RCC 7860 (cell line): ENCODE measurements at regions not wholly inside any gene's neighbourhood (a gene's known extent, or its start where the extent isn't known, plus 50 kb on each side); places are given as distances from the start of the nearest gene placed in this dataset.
"Not testable (repeated sequence)": the region's sequence is repeated elsewhere in the genome, so short reads cannot be mapped to it uniquely, and the experiment has no call there.

ENCODE experiments used
- DNase-seq: peaks from one replicate; pipeline ENCODE4 v3.0.0-alpha.2; 2015; ENCODE audit warnings: low spot score
- FAIRE-seq: peaks from 2 replicates; lab custom pipeline; 2012; peaks lifted over from hg19 to GRCh38; lab: Jason Lieb, UNC

DNA sequence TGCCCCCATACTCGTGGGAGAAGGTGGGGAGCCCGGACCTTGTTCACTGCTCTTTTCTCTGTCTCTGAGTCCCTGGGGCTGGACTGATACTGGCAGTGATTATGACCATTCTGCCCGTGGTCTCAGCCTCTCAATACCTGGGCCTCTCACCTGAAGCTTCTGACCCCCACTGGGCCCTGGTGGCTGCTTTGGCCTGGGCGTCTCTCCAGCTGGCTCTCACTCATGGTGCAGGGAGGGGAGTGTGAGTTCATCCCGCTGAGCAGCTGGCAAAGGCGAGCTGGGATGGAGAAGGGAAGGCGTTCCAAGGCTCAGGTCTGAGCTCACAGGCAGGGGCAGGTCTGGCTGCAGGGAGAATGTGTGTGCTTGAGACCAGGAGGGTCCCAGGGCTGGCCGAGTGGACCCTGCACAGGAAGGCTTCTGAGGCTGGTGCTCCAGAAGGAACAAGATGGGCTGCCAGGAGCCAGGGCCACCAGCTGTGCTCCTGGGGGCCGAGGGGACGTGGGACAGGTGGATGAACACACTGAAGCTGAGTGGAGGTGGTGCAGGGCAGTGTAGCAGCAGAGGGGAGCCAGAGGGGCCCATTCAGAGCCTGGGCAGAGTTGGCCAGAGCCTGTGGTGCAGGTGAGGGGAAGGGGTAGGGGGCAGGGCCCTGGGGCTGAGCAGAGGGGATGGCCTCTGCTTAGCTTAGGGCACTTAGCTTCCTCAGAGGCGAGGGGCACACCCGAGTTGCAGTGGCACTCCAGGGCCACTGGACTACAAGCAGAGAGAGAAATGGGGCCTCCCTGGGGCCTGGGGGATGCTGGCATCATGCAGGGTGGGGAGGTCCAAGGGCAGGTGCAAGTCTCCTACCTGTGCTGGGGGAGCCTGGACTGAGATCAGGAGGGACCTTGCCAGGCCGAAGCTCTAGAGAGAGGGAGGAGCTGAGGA lies 122.5 kb downstream of the TMEM121 start:
- FAIRE-seq, DNase-seq: not testable (repeated sequence)

GRCh38 chr14:105652317-105652716 lies 125.9 kb downstream of the TMEM121 start:
- not testable (repeated sequence) for DNase-seq, FAIRE-seq

DNA sequence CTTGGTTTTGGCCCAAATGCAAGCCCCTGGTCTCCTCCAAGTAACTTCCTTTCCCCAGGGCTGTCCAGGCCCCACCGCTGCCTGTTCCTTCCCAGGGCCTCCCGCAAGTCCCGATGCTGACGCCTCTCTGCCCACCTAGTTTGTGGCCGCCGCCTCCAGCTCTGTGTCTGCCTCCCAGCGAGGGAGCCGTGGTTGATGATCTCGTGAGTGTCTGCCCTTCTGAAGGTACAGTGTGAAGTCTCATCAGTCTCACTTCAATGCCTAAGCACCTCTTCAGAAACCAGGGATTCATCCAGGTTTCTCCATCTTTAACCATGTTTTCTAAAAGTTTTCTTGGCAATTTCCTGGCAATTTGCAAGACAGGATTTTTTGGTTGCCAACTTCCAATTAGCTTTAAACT lies 127.5 kb downstream of the TMEM121 start:
- FAIRE-seq, DNase-seq: not testable (repeated sequence)

GRCh38 chr14:105659255-105659654 lies 132.9 kb downstream of the TMEM121 start:
- not testable (repeated sequence) for DNase-seq, FAIRE-seq

GRCh38 chr14:105659935-105660527 lies 133.6 kb downstream of the TMEM121 start:
- DNase-seq, result no peak

DNA sequence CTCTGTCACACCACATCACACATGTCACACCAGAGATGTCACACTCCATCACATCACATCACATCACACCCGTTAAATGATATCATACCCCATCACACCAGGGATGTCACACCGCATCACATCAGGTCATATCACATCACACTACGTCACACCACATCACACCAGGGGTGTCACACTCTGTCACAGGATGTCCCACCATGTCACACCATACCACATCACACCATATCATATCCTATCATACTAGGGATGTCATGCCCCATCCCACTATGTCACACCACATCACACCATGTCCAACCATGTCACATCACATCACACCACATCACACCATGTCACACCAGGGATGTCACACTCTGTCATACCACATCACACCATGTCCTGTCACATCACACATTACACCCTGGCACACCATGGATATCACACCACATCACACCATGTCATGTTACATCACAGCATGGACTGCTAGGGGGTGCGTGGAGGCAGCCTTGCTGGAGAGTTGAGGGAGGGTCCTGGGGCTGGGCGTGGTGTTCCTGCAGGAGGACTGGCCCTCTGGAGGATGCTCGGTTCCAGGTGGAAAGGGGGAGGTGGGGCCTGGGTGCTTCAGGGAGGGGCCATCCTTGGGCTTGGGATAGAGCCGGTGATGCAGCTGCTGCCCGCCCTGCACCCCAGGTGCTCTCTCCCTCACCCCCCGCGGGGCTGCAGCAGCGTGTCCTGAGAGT lies 134.6 kb downstream of the TMEM121 start:
- DNase-seq (no peak), FAIRE-seq (no peak)

More at GRCh38 chr14:105659935-105660527, 133.6 kb downstream of the TMEM121 start:
- no peak for FAIRE-seq

DNA sequence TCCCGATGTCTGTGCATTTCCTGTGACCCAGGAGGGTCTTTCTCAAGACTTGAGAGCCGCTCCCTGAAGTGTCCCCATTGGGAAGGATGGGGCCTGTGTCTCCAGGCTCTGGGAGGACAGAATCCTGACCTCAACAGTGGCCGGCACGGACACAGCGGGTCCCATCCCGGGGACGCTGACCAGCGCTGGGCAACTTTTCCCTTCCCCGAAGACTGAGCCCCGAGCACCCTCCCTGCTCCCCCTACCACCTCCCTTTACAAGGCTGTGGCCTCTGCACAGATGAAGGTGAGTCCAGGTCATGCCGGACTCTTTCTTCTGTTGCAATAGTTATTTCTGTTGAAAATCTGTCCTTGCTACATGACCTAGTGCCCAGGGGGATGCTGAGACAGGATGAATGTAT lies 135.7 kb downstream of the TMEM121 start:
- FAIRE-seq, result not testable (repeated sequence)

DNA sequence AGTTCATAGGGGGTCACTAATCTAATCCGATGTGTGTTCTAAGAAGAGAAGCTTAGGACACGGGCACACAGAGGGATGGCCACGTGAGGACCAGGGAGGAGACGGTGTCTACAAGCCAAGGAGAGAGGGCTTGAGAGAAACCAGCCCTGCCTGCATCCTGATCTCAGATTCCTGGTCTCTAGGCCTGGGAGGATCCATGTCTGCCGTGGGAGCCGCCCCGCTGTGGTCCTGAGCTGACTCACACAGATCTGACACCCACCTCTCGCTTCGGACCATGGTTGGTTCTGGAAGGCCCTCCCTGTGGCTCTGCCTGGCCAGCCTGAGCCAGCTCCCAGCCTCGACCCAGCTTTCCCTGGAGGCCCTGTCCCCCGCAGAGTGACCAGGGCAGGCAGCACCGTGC lies 136.2 kb downstream of the TMEM121 start:
- FAIRE-seq, DNase-seq: not testable (repeated sequence)

More for the DNA sequence above, 135.7 kb downstream of the TMEM121 start:
- DNase-seq, result not testable (repeated sequence)

- DNase-seq, FAIRE-seq: not testable (repeated sequence)
Measured at GRCh38 chr14:105663323-105663722, 136.9 kb downstream of the TMEM121 start.

GRCh38 chr14:105663818-105664596 lies 137.6 kb downstream of the TMEM121 start:
- not testable (repeated sequence) for DNase-seq, FAIRE-seq

DNA sequence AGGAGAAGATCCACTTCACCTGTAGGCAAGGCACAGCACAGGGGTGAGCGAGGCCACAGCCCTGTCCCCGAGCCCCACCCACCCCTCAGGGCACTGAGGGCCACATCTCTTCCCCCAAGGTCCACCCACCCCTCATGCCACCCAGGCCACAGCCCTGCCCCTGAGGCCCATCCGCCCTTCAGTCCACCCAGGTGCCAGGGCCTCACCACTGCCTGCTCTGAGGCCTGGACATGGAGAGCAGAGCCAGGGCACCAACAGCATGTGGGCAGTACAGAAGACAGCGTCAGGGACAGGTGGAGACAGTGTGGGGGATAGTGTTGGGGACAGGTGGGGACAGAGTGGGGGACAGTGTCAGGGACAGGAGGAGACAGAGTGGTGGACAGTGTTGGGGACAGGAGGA lies 138.3 kb downstream of the TMEM121 start:
- DNase-seq, result no peak
- no peak for FAIRE-seq

- DNase-seq, result no peak
- no peak for FAIRE-seq
Measured at GRCh38 chr14:105665247-105665950, 139.0 kb downstream of the TMEM121 start.

GRCh38 chr14:105665951-105666277 lies 139.5 kb downstream of the TMEM121 start:
- FAIRE-seq, result no peak

DNA sequence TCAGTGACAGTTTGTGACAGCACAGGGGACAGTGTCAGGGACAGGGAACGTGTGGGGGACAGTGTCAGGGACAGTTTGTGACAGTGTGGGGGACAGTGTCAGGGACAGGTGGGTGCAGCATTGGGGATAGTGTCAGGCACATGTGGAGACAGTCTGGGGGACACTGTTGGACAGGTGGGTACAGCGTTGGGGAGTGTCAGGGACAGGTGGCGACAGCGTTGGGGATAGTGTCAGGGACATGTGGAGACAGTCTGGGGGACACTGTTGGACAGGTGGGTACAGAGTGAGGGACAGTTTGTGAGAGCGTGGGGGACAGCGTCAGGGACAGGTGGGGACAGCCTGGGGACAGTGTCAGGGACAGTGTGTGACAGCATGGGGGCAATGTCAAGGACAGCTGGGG lies 140.0 kb downstream of the TMEM121 start:
- no peak for DNase-seq
- no peak for FAIRE-seq

More at GRCh38 chr14:105665951-105666277, 139.5 kb downstream of the TMEM121 start:
- no peak for DNase-seq

DNA sequence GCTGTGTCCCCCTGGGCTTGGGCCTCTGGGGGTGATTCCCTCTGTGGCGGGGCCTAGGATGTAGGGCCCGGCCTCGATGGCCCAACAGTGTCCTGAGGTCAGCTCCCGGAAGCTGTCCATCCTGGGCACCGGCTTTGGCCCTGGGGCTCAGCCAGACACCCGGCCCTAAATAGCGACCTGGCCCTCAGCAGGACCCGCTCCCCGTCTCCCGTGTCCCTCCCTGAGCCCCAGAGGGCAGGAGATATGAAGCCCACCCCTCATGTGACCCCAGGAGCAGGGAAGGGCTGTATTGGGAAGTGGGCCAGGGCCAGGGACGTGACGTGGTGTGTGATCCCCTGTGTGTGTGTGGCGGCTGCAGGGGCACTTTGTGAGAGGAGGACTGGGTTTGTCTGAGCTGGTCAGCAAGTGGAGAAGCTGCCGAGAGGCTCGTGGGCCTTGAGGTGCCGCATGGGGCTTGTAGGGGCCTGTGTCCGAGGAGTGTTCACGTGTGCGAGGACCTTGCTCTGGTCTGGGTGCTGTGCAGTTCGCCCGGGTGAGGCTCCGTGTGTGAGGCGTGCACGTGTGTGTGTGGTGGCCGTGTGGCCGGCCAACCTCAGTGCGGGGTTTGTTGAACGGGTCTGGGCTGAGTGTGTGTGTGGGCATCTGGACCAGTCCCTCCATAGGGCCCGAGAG lies 140.7 kb downstream of the TMEM121 start:
- DNase-seq, FAIRE-seq: not testable (repeated sequence)

DNA sequence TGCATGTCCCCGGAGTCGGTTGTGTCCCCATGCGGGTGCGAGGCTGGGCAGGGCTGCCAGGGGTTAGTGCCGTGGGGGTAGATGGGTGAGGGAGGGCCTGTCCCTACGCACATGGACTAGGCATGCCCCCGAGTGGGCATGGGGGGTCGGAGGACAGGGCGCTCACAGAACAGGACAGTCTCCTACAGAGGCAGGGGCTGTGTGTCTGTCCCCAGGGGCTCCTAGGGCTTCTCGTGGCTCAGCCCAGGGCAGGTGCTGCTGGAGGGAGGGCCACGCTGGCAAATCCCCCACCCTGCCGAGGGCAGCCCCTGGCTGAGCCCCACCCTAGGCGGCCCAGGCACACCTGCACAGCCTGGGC lies 141.3 kb downstream of the TMEM121 start:
- FAIRE-seq, DNase-seq: not testable (repeated sequence)

DNA sequence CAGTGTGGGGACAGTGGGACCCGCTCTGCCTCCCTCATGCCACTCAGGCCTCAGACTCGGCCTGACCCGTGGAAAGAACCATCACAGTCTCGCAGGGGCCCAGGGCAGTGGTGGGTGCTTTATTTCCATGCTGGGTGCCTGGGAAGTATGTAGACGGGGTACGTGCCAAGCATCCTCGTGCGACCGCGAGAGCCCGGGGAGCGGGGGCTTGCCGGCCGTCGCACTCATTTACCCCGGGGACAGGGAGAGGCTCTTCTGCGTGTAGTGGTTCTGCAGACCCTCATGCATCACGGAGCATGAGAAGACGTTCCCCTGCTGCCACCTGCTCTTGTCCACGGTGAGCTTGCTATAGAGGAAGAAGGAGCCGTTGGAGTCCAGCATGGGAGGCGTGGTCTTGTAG lies 141.6 kb downstream of the TMEM121 start:
- not testable (repeated sequence) for DNase-seq, FAIRE-seq

- not testable (repeated sequence) for DNase-seq, FAIRE-seq
Measured at GRCh38 chr14:105668471-105669230, 142.3 kb downstream of the TMEM121 start.
